ENCODE measurements at regions not wholly inside any gene's neighbourhood (a gene's known extent, or its start where the extent isn't known, plus 50 kb on each side); places are given as distances from the start of the nearest gene placed in this dataset.
"Not testable (repeated sequence)": the region's sequence is repeated elsewhere in the genome, so short reads cannot be mapped to it uniquely, and the experiment has no call there.

DNA sequence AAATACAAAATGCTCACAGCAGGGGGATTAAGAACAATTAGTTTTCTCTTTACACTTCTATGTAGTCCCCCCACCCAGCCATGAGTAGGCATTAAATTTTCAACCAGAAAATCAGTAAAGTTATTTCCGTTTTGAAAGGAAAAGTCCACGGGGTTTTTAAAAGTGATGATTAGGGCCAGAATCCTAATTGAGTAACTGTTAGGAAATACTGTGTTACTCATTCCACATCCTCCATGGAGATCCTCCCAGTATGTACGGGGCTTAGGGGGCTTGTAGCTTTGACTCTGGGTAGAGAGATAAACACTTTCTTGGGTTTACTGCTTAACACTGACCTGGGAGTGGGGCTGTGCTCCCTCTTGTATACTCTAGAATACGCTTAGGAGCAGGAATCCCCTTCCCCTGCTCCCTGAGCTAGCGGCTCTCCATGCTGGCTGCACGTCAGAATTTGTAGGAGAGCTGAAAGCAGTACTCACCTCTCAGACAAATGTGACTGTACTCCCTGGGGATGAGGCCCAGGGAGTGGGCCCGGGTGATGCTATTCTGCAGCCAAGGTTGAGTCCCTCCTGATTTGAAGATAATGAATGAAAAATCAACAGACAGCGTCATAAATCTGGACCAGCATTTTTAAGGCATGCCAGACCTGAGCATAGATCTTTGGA, 100.5 kb downstream of the SLC4A3 start:
- DNase-seq: no peak

DNA sequence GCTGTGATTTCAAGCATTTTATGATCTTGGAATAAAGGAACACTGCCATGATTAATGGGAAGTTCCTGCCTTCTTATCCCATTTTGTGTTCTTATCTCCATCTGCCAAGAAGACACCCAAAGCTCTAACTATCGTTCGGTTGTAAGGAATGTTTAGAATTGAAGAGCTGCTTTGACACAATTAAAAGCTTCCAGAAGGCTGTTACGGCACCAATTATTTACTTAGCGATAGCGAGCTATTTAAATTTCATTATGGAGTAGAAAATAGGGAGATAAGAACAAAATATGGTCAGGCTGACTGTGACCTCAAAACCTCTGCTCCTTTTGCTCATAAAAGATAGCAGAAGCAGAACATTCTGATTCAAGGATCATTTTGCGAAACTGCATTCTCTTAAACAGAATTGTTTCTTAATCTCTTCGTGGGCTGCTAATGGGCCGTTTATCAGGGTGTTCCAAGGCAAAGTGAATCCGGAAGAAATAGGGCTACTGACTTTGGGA, 101.6 kb downstream of the SLC4A3 start:
- DNase-seq: no peak

DNA sequence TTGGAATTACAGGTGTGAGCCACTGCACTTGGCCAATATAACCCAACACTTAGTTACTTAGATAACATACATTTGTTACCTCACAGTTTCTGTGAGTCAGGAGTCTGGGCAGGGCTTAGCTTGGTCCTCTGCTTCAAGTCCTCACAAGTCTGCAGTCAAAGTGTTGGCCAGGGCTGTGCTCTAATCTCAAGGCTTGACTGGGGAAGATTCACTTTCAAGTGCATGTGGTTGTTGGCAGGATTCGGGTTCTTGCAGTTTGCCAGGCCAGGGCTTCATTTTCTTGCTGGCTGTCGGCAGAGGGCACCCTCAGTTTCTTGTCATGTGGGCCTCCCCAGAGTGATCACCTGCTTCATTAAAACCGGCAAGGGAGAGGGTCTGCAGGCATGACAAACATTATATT, 103.7 kb downstream of the SLC4A3 start:
- no peak for DNase-seq

DNA sequence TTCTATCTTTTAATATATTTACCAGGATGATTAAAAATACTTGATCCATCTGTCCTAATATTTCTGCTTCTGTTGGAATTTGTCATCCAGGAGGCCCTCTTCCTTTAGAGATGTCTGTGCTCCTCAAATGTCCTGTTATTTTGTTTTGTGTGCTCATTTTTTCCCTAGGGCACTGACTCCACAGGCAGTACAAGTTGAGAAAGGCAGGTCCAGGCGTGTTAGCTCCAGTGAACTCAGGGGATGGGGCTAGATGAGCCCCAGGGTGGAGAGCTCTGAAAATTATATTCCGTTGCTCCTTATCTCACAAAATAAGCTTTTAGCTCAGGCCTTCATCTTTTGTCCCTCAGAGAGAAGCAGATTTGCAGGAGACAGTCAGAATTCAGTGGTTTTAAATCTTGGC, 105.7 kb downstream of the SLC4A3 start:
- no peak for DNase-seq

DNA sequence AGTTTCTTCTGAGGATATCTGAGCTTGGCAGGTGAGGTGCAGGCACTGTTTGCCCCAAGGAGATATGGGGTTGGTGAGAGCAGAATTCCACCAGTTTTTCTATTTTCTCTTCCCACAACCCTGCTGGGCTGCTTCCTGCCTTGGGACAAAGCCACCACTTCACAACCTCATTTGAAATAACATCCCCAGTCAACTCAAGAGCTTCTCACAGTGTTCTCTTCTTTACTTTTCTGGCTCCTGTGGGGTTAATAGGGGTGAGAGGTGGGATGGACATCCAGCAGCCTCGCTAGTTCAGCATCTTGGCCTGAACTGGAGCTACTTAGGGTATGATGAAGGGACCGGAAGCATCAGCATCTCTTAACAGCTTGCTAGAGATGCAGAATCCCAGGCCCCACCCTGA, 106.3 kb downstream of the SLC4A3 start:
- no peak for DNase-seq

DNA sequence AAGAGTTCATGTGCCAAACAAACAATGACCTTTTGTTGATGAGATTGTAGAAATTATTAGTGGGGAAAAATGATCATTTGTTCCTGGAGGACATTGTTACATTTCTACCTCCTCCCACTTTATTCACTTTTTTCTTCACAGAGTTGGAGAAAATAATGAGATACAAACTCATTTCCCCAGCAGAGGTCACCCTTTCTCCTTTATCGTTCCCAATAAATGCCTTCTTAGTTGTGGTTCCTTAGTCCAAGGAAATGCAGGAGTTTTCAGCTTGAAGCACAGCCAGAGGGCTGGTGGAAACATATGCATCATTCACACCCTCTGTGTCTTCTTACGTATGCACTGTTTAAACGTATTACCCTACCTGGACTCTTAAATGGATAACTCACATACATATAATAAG, 108.8 kb downstream of the SLC4A3 start:
- peak; percentile 17 for DNase-seq

DNA sequence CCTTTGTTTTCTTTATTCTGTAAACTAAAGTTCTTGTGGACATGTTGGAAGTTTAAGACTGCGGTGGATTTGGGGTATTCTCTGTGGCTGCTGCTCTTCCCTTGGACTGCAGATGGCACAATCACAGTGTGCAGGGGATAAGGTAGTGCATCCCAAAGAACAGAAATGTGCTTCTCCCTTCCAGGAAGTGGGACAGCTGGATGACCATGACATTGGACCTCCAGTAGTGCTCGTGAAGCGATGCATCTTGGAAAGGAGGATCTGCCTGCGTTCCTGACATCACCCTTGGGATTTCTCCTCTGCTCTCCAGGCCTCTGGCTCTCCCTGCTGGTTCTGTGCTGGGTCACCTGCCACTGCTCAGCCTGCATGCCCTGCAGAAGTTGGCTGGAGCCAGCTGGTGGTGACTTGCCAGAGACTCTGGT, 109.9 kb downstream of the SLC4A3 start:
- DNase-seq: no peak

DNA sequence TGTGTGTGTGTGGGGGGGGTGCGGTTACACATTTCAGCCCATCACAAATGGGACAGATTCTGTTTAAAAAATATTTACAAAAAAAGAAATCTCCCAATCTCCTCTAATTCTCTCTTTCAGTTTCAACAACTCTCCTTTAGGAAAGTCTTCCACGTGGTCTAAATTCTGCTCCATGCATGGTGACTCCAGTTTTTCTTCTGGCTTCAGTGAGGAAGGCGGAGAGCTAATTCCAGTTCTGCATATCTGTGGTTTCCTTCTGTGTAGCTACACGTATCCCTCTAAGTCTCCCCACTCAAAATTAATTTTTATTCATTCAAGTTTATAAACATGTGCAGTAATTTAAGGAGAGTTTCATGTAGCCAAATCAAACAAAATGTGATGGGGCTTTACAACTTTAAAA, 111.6 kb downstream of the SLC4A3 start:
- DNase-seq: no peak

DNA sequence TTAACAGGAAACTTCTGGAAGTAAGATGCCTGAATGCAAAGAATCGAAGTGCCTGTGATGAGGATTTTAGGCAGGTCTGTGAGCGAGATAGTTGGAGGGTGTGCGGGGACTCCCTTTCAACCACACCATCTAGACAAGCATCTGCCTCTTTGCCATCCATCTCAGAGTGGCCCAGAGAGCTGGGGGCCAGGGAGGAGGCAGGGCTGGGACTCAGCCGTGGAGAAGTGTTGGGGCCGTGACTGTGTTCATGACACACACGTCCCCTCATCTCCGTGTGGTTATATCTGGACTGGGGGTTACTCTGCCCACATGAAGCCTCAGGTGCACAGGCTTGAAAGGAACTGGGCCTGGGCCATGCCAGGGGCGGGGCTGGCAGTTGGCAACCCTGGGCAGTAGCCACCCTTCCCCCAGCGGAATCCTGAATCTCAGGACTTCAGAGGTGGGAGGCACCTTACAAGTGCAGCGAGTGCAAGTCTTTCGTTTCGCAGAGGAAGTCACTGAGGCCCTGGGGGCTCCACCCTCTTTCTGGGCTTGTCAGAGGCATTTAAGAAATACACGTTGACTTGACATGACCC, 112.5 kb downstream of the SLC4A3 start:
- DNase-seq: no peak

DNA sequence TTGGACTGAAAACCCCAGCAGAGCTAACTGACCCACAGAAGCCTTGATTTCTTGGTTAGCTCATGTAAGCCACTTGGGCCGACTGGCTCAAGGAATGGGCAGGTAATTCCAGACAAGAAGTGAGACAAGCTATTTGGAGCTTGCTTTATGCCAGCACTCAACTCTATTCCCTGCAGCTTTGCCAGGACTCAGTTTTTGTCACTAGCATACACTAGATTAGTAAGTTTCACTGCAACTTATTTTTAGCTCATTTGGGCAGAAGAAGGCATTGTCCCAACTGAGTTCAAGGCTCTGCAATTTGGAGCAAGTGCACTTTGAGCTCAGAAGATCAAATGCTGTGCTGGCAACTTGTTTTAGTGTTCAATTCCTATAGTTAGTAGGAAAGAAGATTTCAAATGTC, 116.1 kb downstream of the SLC4A3 start:
- no peak for DNase-seq

DNA sequence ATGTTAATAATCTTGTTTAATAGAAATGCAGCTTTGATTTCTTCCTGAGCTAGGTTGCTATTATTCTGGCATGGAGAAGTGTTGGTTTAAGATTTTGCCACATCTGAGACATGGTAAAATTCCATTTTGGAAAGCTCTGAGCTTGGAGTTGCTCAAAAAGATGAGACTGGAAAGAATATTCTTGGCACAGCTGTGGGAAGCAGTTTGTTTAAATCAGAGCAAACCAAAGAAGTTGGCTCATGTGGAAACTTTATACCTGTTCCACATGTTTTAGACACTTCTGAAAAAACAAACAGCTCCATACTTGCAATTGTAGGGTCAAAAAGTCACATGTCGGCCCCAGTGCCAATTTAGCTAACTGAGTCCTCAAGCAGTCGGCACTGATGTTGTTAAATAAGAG, 116.6 kb downstream of the SLC4A3 start:
- DNase-seq: no peak

DNA sequence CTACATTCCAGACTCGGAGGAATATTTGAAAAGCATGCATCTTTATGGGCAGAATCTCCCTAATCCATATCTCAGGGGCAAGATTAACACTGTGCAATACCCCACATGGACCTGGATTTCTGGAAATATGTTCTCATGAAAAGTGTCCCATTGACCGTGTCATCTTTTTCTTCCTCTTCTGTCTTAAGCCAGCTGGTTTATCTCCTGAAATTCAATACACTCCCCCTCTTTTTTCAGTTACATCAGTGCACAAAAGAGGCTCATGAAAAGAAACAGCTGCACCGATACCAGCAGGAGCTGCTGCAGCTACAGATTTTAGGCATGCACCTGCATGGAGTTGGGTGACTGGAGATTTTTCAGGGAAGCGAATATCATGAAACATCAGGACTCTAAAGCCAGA, 117.2 kb downstream of the SLC4A3 start:
- no peak for DNase-seq

DNA sequence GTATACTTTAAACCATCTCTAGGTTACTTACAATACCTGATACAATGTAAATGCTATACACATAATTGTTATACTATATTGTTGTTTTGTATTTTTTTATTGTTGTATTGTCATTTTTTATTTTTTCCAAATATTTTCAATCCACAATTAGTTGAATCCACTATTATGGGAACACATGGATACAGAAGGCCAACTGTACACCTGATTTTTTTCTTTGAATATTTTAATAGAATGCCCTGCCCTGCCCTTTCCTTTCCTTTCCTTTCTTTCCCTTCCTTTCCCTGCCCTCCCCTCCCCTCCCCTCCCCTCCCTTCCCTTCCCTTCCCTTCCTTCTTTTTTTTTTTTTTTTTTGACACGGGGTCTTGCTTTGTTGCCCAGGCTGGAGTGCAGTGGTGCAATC, 120.2 kb downstream of the SLC4A3 start:
- DNase-seq: no peak

DNA sequence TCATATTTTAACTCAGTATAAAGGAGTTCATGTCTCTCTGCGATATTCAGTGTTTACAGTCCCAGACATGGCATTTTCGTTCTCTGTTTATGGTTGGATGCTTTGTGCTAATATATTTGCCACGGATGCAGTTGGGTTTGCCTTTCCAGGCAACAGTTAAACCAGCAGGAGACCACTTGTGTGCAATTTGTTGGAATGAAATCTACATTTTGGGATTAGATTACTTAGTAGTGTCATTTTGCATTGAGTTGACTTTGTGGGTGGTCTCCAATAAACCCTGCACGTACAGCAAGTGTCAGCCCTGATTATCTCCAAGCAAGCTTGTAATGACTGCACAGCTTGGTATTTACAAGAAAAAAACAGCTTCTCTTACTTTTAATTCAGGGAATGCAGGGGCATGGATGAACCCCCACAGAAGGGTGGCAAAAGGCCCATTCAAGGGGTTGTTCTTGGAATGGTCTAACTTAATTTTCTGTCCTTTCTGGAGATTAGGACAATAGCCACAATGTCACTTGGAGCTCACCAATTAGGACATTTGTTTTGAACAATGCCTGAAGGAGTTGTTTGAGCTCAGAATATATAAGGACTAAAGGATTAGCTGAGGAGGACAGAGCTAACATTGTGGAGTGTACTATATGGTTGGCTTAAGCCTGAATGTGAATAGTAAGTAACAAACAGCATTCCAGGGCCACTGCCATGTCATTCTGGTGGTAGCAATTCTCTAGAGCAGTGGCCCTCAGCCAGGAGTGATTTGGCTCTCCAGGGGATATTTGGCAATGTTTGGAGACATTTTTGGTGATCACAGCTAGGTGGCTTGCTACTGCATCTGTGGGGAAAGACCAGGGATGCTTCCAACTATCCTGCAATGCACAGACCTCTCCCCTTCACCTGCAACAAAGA, 121.5 kb downstream of the SLC4A3 start:
- no peak for DNase-seq

DNA sequence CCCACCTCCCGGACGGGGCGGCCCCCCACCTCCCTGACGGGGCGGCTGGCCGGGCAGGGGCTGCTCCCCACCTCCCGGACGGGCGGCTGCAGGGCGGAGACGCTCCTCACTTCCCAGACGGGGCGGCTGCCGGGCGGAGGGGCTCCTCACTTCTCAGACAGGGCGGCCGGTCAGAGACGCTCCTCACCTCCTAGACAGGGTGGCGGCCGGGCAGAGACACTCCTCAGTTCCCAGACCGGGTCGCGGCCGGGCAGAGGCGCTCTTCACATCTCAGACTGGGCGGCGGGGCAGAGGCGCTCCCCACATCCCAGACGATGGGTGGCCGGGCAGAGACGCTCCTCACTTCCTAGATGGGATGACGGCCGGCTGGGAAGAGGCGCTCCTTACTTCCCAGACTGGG, 123.7 kb downstream of the SLC4A3 start:
- DNase-seq: not testable (repeated sequence)

DNA sequence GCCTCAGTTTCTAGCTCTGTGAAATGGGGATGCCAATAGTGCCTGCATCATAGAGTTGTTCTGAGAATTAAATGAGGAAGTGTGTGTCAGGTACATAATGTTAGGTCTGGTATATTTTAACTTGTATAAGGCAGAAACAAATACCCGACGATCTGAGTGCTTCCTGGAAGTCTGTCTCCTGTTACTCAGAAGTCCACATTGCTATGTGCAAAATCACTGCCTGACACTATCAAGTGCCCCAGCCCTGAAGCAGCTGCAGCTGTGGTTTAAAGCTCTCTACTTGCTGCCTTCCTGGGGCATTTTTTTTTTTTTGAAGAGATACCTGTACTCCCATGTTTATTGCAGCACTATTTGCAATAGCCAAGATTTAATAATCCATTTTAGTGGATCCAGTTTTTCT, 125.3 kb downstream of the SLC4A3 start:
- DNase-seq: no peak

DNA sequence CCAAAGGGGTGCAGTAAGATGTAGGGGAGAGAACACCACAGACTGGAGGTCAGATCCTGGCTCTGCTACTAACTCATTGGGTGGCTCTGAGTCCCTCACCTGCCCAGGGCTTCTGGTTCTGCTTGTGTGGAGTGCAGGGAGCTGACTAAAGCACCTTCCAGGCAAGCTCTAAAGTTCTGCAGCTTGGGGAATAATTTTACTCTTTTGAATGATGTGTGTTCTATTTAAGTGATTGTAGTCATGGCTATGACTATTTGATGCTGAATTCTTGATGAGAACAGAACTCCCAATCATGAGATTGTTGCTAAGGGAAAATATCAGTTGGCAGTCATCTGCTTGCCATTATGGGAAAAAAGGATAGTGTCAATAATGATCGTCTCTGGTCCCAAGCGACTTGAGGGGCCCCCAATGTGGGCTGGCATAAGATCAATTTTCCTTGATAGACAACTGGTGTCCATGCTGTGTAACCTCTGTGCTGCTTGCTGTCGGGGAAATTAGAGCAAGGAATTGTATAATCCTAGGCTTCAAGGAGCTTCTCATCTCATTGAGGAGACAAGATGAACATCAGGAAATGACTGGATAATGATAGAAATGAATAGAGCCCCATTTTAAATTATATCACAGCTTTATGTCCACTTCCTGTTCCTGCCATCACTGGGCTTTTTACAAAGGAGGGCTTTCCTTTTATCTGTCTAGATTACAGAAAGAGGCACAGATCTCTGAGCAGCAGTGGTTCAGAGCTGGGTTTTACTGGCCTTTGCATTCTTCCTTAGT, 131.7 kb downstream of the SLC4A3 start:
- no peak for DNase-seq

DNA sequence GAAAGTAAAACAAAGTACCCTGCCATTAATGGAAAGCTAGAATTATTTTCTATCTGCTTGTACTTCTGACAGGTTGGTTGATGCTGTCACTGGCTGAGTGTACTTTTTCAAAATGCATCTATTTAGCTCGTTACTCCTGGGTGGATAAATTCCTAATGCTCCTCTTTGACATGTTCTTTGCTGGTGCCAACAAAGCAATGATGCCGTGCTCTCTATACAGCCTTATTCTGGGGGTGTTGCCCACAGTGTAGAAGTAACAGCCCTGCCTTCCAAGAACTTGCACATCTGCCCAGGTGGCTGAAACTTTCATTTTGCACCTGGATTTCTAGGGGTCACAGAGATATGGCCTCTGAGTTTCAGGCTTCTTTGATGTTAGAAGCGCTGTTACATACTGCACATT, 132.4 kb downstream of the SLC4A3 start:
- DNase-seq: no peak

DNA sequence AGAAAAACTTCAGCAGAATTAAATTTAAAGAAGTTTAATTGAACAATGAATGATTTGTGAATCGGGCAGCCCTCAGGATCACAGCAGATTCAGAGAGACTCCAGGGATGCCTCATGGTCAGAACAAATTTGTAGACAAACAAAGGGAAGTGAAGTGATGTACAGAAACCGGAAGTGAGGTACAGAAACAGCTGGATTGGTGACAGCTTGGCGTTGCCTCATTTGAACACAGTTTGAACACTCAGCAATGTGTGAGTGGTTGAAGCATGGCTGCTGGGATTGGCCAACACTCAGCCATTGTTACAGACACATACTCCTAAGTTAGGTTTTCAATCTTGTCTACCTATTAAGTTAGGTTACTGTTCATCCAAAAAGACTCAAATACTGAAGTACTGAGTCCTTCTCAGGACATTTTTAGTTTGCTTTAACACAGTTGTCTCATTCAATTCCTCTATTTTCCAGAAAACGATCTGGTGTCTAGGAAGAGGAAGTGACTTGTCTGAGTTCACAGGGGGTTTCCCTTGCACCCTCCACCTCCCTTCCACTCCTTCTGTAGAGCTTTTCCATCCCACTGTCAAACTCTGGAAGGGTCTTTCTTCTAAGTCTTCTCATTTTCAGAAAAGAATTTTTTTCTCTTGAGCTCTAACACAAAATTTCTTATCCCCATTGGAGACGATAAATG, 137.9 kb downstream of the SLC4A3 start:
- no peak for DNase-seq

DNA sequence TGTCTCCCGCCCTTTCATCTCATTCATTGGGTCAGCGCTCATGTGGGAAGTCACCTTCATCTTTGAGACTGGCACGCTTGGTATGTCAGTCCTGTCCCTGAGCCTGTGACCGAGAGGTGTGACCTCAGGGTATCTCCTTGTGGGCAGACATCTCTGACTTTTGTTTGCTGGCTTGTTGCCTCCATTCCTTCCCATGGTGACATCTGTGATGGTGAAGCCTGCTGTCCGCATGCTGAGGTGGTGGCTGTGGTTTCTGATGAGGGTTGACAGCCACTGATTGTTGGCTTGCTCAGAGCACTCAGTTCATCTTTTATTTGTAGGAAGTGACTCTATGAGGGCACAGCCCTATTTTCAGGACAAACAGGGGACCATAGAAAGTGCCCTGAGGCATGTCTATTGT, 139.2 kb downstream of the SLC4A3 start:
- no peak for DNase-seq

DNA sequence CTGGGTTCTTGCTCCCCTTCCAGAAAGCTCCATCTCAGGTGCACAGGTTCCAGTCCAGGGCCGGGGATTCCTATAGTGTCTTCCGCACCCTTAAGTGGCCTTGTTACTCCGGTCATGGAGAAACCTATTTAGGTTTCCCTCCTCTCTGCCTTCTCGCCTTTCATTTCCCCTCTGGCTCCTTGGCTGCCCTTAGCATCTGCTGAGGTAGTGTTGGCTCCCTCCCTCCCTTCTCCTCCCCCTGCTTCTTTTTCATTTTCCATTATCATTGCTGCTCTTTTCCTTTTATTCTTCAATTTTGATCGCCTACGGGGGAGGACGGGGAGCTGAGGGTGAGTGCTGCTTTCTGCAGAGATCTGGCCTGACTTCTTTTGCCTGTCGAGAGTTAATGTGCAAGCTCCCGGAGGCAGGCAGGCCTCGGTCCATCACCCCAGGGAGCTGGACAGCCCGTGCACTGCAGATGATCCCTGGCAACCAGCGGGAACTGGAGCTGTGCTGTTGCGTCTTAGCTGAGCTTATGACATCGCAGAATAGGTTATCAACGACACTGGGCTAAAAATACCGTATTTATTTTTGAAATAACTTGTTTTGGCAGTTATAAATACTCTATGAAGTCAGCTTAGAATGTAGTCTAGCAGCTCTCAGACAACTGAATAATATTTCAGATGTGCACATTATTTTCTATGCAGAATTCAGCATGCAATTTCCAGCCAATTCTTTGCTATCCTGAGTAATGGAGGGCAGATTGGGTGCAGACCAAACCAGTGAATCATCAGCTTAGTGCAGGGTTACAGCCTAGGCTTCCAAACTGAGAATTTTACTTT, 141.9 kb downstream of the SLC4A3 start:
- DNase-seq: no peak
